Right lobe of liver (tissue), 4 donors: ENCODE measurements at regions not wholly inside any gene's neighbourhood (a gene's known extent, or its start where the extent isn't known, plus 50 kb on each side); places are given as distances from the start of the nearest gene placed in this dataset.

Experiments used
- POLR2A ChIP-seq: fragments of 450-650 bp; IDR thresholded peaks from one replicate; pipeline ENCODE4 v1.6.1; 2017; ENCODE audit warnings: antibody characterized with exemption, mild to moderate bottlenecking
- TF ChIP-seq, protein P1 (sequence below), 4 donors: fragments of 200-600 bp in 3 of 4; fragments of 450-650 bp in 1 of 4; IDR thresholded peaks; one replicate each; pipeline versions ENCODE4 v1.5.1 to v1.8.0; 2016 to 2022; ENCODE audit warnings: antibody characterized with exemption in 4 of 4, mild to moderate bottlenecking in 2 of 4
- donor health status: DM: no; HTN: no; CAD: no.
- donor health status: DM: no; HTN: no; CAD: no.
- donor health status: DM: no; HTN: yes; CAD: no.

DNA sequence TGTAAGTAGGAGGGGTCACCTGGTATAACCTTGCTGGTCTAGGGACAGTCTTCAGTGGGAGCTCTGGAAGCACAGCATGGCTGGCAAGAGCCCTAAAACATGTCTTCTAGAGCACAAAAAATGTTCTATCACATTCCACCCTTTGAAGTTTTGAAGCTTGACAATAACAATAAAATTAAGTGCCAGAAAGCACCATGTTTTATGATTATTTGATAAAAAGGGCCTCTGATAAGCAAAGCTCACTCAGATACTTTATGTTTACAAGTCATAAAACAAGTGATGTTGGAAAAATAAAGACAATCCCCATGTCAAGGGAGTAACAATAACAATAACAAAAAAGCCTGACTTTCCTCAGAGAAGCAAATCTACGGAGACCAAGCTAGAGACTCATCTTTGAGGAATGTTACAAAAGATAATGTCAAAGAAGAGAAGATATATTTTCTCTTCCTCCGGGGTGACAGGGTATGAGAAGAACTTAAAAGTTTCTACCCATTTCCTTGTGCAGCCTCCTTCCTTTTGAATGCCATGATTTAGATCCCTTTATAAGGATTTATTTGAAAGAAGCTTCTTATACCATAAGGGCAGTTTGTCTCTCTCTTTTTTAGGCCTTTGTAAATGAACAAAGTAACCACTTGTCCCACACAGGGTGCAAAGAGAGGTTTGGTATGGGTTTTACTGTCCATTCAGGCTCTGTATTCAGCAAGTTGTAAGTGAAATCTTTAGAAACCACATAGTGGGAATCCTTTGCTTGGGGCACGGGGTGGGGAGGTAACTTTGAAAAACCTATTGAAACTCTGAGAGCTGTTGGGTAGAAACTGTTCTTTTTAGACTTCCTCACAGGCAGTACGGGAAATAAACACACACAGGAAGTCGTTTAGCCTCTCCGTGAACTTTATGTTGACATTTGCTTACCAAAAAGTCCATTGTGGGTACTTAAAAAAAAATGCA, 109.6 kb upstream of the RBMS3 start:
- TF ChIP-seq, protein P1, sequence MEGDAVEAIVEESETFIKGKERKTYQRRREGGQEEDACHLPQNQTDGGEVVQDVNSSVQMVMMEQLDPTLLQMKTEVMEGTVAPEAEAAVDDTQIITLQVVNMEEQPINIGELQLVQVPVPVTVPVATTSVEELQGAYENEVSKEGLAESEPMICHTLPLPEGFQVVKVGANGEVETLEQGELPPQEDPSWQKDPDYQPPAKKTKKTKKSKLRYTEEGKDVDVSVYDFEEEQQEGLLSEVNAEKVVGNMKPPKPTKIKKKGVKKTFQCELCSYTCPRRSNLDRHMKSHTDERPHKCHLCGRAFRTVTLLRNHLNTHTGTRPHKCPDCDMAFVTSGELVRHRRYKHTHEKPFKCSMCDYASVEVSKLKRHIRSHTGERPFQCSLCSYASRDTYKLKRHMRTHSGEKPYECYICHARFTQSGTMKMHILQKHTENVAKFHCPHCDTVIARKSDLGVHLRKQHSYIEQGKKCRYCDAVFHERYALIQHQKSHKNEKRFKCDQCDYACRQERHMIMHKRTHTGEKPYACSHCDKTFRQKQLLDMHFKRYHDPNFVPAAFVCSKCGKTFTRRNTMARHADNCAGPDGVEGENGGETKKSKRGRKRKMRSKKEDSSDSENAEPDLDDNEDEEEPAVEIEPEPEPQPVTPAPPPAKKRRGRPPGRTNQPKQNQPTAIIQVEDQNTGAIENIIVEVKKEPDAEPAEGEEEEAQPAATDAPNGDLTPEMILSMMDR (IDR thresholded peaks at IDR 0.05), result no peak
- TF ChIP-seq POLR2A, result no peak
